Breast epithelium (tissue), 4 donors: ENCODE measurements at regions not wholly inside any gene's neighbourhood (a gene's known extent, or its start where the extent isn't known, plus 50 kb on each side); places are given as distances from the start of the nearest gene placed in this dataset.

Experiments used
- DNase-seq, 2 donors: peaks; one replicate each; pipeline ENCODE4 v3.0.0-alpha.2; 2019; ENCODE audit warnings: low spot score in 2 of 2
- H3K27ac ChIP-seq, 2 donors: fragments of 200-600 bp; sonication (generic) in 1 of 2; one replicate each; pipeline ENCODE4 v1.5.1; 2016 to 2019; ENCODE audit warnings: mild to moderate bottlenecking in 1 of 2
- H3K27me3 ChIP-seq, 2 donors: fragments of 200-600 bp; sonication (generic) in 1 of 2; one replicate each; pipeline versions ENCODE4 v1.5.1 to v1.6.0; 2017 to 2019; ENCODE audit warnings: control low read depth in 1 of 2, mild to moderate bottlenecking in 1 of 2
- H3K36me3 ChIP-seq: fragments of 200-600 bp; one replicate; pipeline ENCODE4 v1.5.1; 2019
- H3K4me1 ChIP-seq, 2 donors: fragments of 200-600 bp; sonication (generic); one replicate each; pipeline ENCODE4 v1.5.1; 2016 to 2019; ENCODE audit warnings: control low read depth in 1 of 2
- H3K4me3 ChIP-seq, 3 donors: fragments of 200-600 bp; sonication (generic); 1 replicate in 2 of 3; 2 replicates in 1 of 3; pipeline ENCODE4 v1.5.1; 2016 to 2019; ENCODE audit warnings: mild to moderate bottlenecking in 3 of 3, moderate library complexity in 2 of 3
- H3K9me3 ChIP-seq, 2 donors: fragments of 200-600 bp; sonication (generic) in 1 of 2; one replicate each; pipeline ENCODE4 v1.5.1; 2016 to 2019; ENCODE audit warnings: control low read depth in 1 of 2
- POLR2A ChIP-seq: fragments of 450-650 bp; IDR thresholded peaks from one replicate; pipeline ENCODE4 v1.6.1; 2016; ENCODE audit warnings: antibody characterized with exemption, mild to moderate bottlenecking, moderate library complexity
- POLR2AphosphoS5 ChIP-seq, 3 donors: sonication (generic); formaldehyde crosslinking; IDR thresholded peaks; one replicate each; pipeline ENCODE4 v1.6.1; 2017; ENCODE audit warnings: antibody characterized with exemption in 3 of 3
- intact Hi-C: fragments of 100-400 bp; cut with DNase I; formaldehyde crosslinking; loops from one replicate; pipeline ENCODE4 v1.15.1; 2023; ENCODE audit warnings: low total_unique reads
- TF ChIP-seq, protein P1 (sequence below), 3 donors: fragments of 450-650 bp; IDR thresholded peaks; one replicate each; pipeline ENCODE4 v1.5.1; 2016 to 2017; ENCODE audit warnings: antibody characterized with exemption in 3 of 3, mild to moderate bottlenecking in 3 of 3, moderate library complexity in 3 of 3

DNA sequence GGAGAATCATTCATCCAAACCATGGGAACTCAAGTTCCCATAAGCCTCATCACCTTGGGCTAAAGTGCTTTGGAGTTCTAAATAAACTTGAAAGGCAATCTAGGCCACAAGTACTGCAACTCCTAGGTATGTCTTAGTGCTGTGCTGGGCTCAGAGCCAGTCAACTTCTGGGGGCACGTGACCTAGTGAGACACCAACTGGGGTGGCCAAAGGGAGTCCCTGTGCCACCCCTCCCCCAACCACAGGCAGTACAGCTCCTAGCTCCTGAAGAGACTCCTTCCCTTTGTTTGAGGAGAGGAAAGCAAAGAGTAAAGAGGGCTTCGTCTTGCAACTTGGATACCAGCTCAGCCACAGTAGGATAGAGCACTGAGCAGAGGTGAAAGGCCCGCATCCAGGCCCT lies 154.2 kb upstream of the IL1RAPL2 start:
- TF ChIP-seq POLR2A = no peak
- TF ChIP-seq POLR2AphosphoS5 (IDR thresholded peaks at IDR 0.05) = no peak
- TF ChIP-seq, protein P1, sequence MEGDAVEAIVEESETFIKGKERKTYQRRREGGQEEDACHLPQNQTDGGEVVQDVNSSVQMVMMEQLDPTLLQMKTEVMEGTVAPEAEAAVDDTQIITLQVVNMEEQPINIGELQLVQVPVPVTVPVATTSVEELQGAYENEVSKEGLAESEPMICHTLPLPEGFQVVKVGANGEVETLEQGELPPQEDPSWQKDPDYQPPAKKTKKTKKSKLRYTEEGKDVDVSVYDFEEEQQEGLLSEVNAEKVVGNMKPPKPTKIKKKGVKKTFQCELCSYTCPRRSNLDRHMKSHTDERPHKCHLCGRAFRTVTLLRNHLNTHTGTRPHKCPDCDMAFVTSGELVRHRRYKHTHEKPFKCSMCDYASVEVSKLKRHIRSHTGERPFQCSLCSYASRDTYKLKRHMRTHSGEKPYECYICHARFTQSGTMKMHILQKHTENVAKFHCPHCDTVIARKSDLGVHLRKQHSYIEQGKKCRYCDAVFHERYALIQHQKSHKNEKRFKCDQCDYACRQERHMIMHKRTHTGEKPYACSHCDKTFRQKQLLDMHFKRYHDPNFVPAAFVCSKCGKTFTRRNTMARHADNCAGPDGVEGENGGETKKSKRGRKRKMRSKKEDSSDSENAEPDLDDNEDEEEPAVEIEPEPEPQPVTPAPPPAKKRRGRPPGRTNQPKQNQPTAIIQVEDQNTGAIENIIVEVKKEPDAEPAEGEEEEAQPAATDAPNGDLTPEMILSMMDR (IDR thresholded peaks at IDR 0.05) = no peak
- Histone ChIP-seq H3K27ac (no peak overlapping the region), H3K27me3 (peaks cover 3 to 21% of the 10 kb centered on the region in 2 donors), H3K4me1 (no peaks in the 10 kb centered on the region), H3K9me3 (no peaks in the 10 kb centered on the region), H3K36me3 (no peaks in the 10 kb centered on the region), H3K4me3 (no peak overlapping the region)
- DNase-seq = no peak
- intact Hi-C loops = no loop called here

DNA sequence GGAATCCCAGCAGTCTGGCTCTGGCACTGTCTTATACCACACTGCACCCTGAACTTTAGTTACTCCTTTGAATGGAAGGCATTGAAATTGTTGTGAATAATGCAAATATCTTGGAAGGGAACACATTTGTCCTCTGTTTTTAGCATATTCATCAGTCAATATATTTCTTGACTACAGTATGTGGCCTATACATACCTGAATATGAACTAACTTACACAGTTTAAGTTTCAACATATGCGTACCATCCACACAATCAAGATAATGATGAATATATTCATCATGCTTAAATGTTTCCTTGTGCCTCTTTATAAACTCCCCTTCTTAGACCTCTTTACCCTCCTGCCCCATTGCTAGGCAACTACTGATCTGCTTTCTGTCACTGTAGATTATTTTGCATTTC lies 145.7 kb upstream of the ESX1 start:
- TF ChIP-seq, protein P1 (IDR thresholded peaks at IDR 0.05) = no peak
- no peak for TF ChIP-seq POLR2A
- Histone ChIP-seq H3K27ac (no peak overlapping the region), H3K4me1 (no peaks in the 10 kb centered on the region), H3K9me3 (peaks cover 0 to 6% of the 10 kb centered on the region in 2 donors), H3K36me3 (no peaks in the 10 kb centered on the region), H3K27me3 (peaks cover 0 to 29% of the 10 kb centered on the region in 2 donors), H3K4me3 (no peak overlapping the region)
- intact Hi-C loops = no loop called here
- DNase-seq = no peak

DNA sequence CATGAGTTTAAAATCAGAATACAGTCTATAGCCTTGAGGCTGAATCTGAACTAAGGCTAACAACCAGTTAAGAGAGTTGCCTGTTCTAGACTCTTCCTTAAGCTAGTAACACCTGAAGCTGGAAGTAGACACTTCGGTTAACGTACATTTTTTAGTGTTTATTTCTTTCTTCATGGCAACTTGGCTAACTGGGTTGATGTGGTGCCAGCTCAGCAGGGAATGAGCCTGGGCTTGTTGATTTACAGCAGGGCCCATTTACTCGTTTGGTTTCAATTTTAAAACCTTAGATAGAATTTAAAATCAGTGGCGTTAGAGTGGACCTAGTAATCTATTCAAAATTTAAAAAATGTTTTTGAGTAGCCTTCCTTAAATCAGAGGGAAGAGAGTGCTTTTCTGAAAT lies 137.6 kb upstream of the ESX1 start:
- TF ChIP-seq POLR2A (no peak), POLR2AphosphoS5 (IDR thresholded peaks at IDR 0.05) (no peak)
- TF ChIP-seq, protein P1 (IDR thresholded peaks at IDR 0.05) = no peak
- Histone ChIP-seq H3K4me1 (no peaks in the 10 kb centered on the region), H3K4me3 (no peak overlapping the region), H3K27me3 (peaks cover 0 to 47% of the 10 kb centered on the region in 2 donors), H3K36me3 (no peaks in the 10 kb centered on the region), H3K27ac (peak overlapping the region in 1 of 2 donors; percentile 63), H3K9me3 (no peaks in the 10 kb centered on the region)
- peak in 1 of 2 donors; percentile 27 for DNase-seq
- intact Hi-C loops = no loop called here

DNA sequence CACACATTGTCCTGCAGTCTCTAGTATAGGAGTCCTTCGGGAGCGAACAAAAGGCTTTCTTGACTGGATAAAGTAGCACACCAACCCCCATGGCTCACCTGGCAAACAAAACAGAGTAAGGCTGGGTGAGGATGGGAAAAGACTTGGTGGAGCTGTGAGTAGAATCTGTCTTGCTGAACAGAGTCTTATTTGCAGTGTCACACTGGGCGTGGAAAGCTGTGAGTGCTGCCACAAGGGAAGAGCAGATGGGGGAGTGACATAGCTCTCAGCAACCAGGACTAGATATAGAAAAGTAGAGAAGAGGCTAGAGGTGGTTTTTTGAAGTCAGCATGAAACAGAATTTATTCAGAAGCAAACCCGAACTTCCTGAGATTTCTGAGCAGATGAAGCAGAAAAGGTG lies 137.2 kb upstream of the ESX1 start:
- H3K4me1 ChIP-seq = no peaks in the 10 kb centered on the region
- no peaks in the 10 kb centered on the region for H3K36me3 ChIP-seq
- no peaks in the 10 kb centered on the region for H3K9me3 ChIP-seq
- intact Hi-C loops = no loop called here
- no peak overlapping the region for H3K4me3 ChIP-seq
- DNase-seq = no peak
- peak overlapping the region in 1 of 2 donors; percentile 63 for H3K27ac ChIP-seq
- peaks cover 0 to 47% of the 10 kb centered on the region in 2 donors for H3K27me3 ChIP-seq
- TF ChIP-seq POLR2AphosphoS5 (IDR thresholded peaks at IDR 0.05) = no peak
- TF ChIP-seq, protein P1 (IDR thresholded peaks at IDR 0.05) = no peak
- TF ChIP-seq POLR2A = no peak

DNA sequence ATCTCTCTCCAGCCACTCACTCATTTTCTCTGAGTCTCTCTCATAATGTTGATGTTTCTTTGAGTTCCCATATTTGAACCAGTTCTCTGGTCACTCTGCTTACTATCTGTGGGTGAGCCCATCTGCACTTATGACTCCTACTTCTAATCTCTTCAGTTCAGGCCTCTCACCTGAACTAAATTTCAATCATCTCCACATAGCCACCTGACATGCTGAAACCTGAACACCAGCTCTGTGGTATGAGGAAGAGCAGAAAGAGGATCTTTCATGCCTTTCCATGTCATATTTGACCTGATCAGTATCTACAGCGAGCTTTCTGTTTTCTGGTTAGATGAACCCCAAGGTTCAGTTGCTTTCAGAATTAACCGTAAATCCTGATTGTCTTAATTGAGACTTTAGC lies 122.2 kb upstream of the ESX1 start:
- intact Hi-C loops = no loop called here
- DNase-seq = no peak
- Histone ChIP-seq H3K4me3 (no peak overlapping the region), H3K27ac (no peak overlapping the region), H3K36me3 (no peaks in the 10 kb centered on the region), H3K9me3 (no peaks in the 10 kb centered on the region), H3K4me1 (no peaks in the 10 kb centered on the region), H3K27me3 (peaks cover 0 to 52% of the 10 kb centered on the region in 2 donors)
- TF ChIP-seq POLR2AphosphoS5 (IDR thresholded peaks at IDR 0.05) (no peak), POLR2A (no peak)
- TF ChIP-seq, protein P1 (IDR thresholded peaks at IDR 0.05) = no peak
